Mesothelial cell of epicardium (in vitro differentiated cells): ENCODE measurements at regions not wholly inside any gene's neighbourhood (a gene's known extent, or its start where the extent isn't known, plus 50 kb on each side); places are given as distances from the start of the nearest gene placed in this dataset.

Experiments
- DNase-seq, 2 experiments: peaks; one replicate each; pipeline ENCODE4 v3.0.0; 2021; ENCODE audit warnings: low spot score in 2 of 2; ENCODE audit not compliant: unreplicated experiment in 2 of 2
- H3K27ac Mint-ChIP-seq: 2 replicates; pipeline ENCODE4 v1.8.0; 2021; ENCODE audit warnings: mixed read lengths
- H3K27me3 Mint-ChIP-seq: 2 replicates; pipeline ENCODE4 v1.8.0; 2021; ENCODE audit warnings: low read depth, mixed read lengths
- H3K36me3 Mint-ChIP-seq: 2 replicates; pipeline ENCODE4 v1.8.0; 2021; ENCODE audit warnings: mixed read lengths
- H3K4me1 Mint-ChIP-seq: 2 replicates; pipeline ENCODE4 v1.8.0; 2021; ENCODE audit warnings: mixed read lengths
- H3K4me3 Mint-ChIP-seq: 2 replicates; pipeline ENCODE4 v1.8.0; 2021; ENCODE audit warnings: mild to moderate bottlenecking, moderate library complexity, mixed read lengths
- H3K9me3 Mint-ChIP-seq: 2 replicates; pipeline ENCODE4 v1.8.0; 2021; ENCODE audit warnings: mixed read lengths
- CTCF ChIP-seq: fragments of 200-600 bp; sonication (generic); IDR thresholded peaks from one replicate; pipeline ENCODE4 v1.5.0; 2021; ENCODE audit warnings: antibody characterized with exemption; ENCODE audit not compliant: unreplicated experiment

GRCh38 chr19:27881213-27881612 is 1331.7 kb downstream of the UQCRFS1 start:
- peaks cover 82% of the 10 kb centered on the region for H3K9me3 Mint-ChIP-seq

GRCh38 chr19:27876976-27877512 is 1335.9 kb downstream of the UQCRFS1 start:
- no peaks in the 10 kb centered on the region for H3K4me1 Mint-ChIP-seq
- H3K27me3 Mint-ChIP-seq: no peaks in the 10 kb centered on the region
- H3K27ac Mint-ChIP-seq: no peak overlapping the region
- H3K4me3 Mint-ChIP-seq: no peak overlapping the region
- peaks cover 74% of the 10 kb centered on the region for H3K9me3 Mint-ChIP-seq
- no peak for DNase-seq
- no peaks in the 10 kb centered on the region for H3K36me3 Mint-ChIP-seq
- no peak for TF ChIP-seq CTCF

More at GRCh38 chr19:27881213-27881612, 1331.7 kb downstream of the UQCRFS1 start:
- Mint-ChIP-seq H3K27me3 (no peaks in the 10 kb centered on the region), H3K36me3 (no peaks in the 10 kb centered on the region), H3K4me1 (no peaks in the 10 kb centered on the region), H3K27ac (no peak overlapping the region), H3K4me3 (no peak overlapping the region)
- TF ChIP-seq CTCF: no peak
- no peak for DNase-seq

- no peaks in the 10 kb centered on the region for H3K4me1 Mint-ChIP-seq
- no peak overlapping the region for H3K4me3 Mint-ChIP-seq
- no peaks in the 10 kb centered on the region for H3K36me3 Mint-ChIP-seq
- TF ChIP-seq CTCF: no peak
- peaks cover 70% of the 10 kb centered on the region for H3K9me3 Mint-ChIP-seq
- no peak overlapping the region for H3K27ac Mint-ChIP-seq
- no peak for DNase-seq
- no peaks in the 10 kb centered on the region for H3K27me3 Mint-ChIP-seq
Observed at GRCh38 chr19:27876489-27876888, 1336.5 kb downstream of the UQCRFS1 start.

- Mint-ChIP-seq H3K9me3 (peaks cover 63% of the 10 kb centered on the region), H3K4me3 (no peak overlapping the region), H3K27me3 (no peaks in the 10 kb centered on the region), H3K4me1 (no peaks in the 10 kb centered on the region), H3K27ac (no peak overlapping the region), H3K36me3 (no peaks in the 10 kb centered on the region)
- TF ChIP-seq CTCF: no peak
- DNase-seq: no peak
Observed at GRCh38 chr19:27872370-27872769, 1340.6 kb downstream of the UQCRFS1 start.

GRCh38 chr19:27870293-27870692 is 1342.7 kb downstream of the UQCRFS1 start:
- no peak for TF ChIP-seq CTCF
- Mint-ChIP-seq H3K36me3 (no peaks in the 10 kb centered on the region), H3K4me3 (no peak overlapping the region), H3K27me3 (no peaks in the 10 kb centered on the region), H3K27ac (no peak overlapping the region), H3K9me3 (peaks cover 53% of the 10 kb centered on the region), H3K4me1 (no peaks in the 10 kb centered on the region)
- DNase-seq: no peak

GRCh38 chr19:27868007-27868406 is 1344.9 kb downstream of the UQCRFS1 start:
- Mint-ChIP-seq H3K27me3 (no peaks in the 10 kb centered on the region), H3K4me3 (no peak overlapping the region), H3K36me3 (no peaks in the 10 kb centered on the region), H3K9me3 (peaks cover 50% of the 10 kb centered on the region), H3K4me1 (no peaks in the 10 kb centered on the region), H3K27ac (no peak overlapping the region)
- no peak for TF ChIP-seq CTCF
- DNase-seq: no peak
